ENCODE measurements at regions not wholly inside any gene's neighbourhood (a gene's known extent, or its start where the extent isn't known, plus 50 kb on each side); places are given as distances from the start of the nearest gene placed in this dataset.

GRCh38 chr14:84027351-84027750 lies 1502.6 kb upstream of the FLRT2 start:
- intact Hi-C loops (cut with DNase I; ENCODE audit: low total_unique reads), result loop anchor here (5.0 kb wide), 1 partner anchor 1895 kb away; no protein-coding TSS in a partner anchor
- DNase-seq (ENCODE audit: low spot score in 2 of 2), result no peak
- no peak overlapping the region for H3K4me3 ChIP-seq (ENCODE audit: low read depth, poor library complexity, severe bottlenecking)
- TF ChIP-seq CTCF (IDR thresholded peaks at IDR 0.05), result no peak
- no peak for TF ChIP-seq POLR2A (IDR thresholded peaks at IDR 0.05)

- TF ChIP-seq CTCF (IDR thresholded peaks at IDR 0.05) (no peak), POLR2A (IDR thresholded peaks at IDR 0.05) (no peak)
- no peak for DNase-seq (ENCODE audit: low spot score in 2 of 2)
- WGBS, 2 donors, result 67 to 69% methylated on average over 5 of the region's 5 CpGs
- H3K4me3 ChIP-seq (ENCODE audit: low read depth, poor library complexity, severe bottlenecking), result no peak overlapping the region
- intact Hi-C loops (cut with DNase I; ENCODE audit: low total_unique reads), result loop anchor here (5.0 kb wide), 1 partner anchor 1896 kb away; no protein-coding TSS in a partner anchor
Observed at GRCh38 chr14:84028080-84028604, 1501.8 kb upstream of the FLRT2 start.

- no peak overlapping the region for H3K4me3 ChIP-seq (ENCODE audit: low read depth, poor library complexity, severe bottlenecking)
- intact Hi-C loops (cut with DNase I; ENCODE audit: low total_unique reads), result loop anchor here (5.0 kb wide), 1 partner anchor 1897 kb away; no protein-coding TSS in a partner anchor
- DNase-seq (ENCODE audit: low spot score in 2 of 2), result no peak
- no peak for TF ChIP-seq CTCF (IDR thresholded peaks at IDR 0.05)
- TF ChIP-seq POLR2A (IDR thresholded peaks at IDR 0.05), result no peak
Observed at GRCh38 chr14:84029246-84029645, 1500.7 kb upstream of the FLRT2 start.

GRCh38 chr14:84029720-84030119 lies 1500.2 kb upstream of the FLRT2 start:
- H3K4me3 ChIP-seq (ENCODE audit: low read depth, poor library complexity, severe bottlenecking), result no peak overlapping the region
- DNase-seq (ENCODE audit: low spot score in 2 of 2), result no peak
- TF ChIP-seq POLR2A (IDR thresholded peaks at IDR 0.05) (no peak), CTCF (IDR thresholded peaks at IDR 0.05) (no peak)
- 70 to 76% methylated on average over 7 of the region's 7 CpGs for WGBS, 2 donors
- intact Hi-C loops (cut with DNase I; ENCODE audit: low total_unique reads), result loop anchor here (5.0 kb wide), 1 partner anchor 1897 kb away; no protein-coding TSS in a partner anchor

- TF ChIP-seq POLR2A (IDR thresholded peaks at IDR 0.05), result no peak
- TF ChIP-seq CTCF (IDR thresholded peaks at IDR 0.05), result no peak
- 17 to 20% methylated on average over 1 of the region's 1 CpG for WGBS, 2 donors
- H3K4me3 ChIP-seq (ENCODE audit: low read depth, poor library complexity, severe bottlenecking), result no peak overlapping the region
- no peak for DNase-seq (ENCODE audit: low spot score in 2 of 2)
- intact Hi-C loops (cut with DNase I; ENCODE audit: low total_unique reads), result no loop called here
Observed at GRCh38 chr14:84036840-84037239, 1493.1 kb upstream of the FLRT2 start.

GRCh38 chr14:84037593-84037992 lies 1492.4 kb upstream of the FLRT2 start:
- 91 to 94% methylated on average over 4 of the region's 4 CpGs for WGBS, 2 donors
- intact Hi-C loops (cut with DNase I; ENCODE audit: low total_unique reads), result no loop called here
- no peak for TF ChIP-seq POLR2A (IDR thresholded peaks at IDR 0.05)
- TF ChIP-seq CTCF (IDR thresholded peaks at IDR 0.05), result no peak
- DNase-seq (ENCODE audit: low spot score in 2 of 2), result no peak
- H3K4me3 ChIP-seq (ENCODE audit: low read depth, poor library complexity, severe bottlenecking), result no peak overlapping the region
